ENCODE measurements at regions not wholly inside any gene's neighbourhood (a gene's known extent, or its start where the extent isn't known, plus 50 kb on each side); places are given as distances from the start of the nearest gene placed in this dataset.
"Not testable (repeated sequence)": the region's sequence is repeated elsewhere in the genome, so short reads cannot be mapped to it uniquely, and the experiment has no call there.

DNA sequence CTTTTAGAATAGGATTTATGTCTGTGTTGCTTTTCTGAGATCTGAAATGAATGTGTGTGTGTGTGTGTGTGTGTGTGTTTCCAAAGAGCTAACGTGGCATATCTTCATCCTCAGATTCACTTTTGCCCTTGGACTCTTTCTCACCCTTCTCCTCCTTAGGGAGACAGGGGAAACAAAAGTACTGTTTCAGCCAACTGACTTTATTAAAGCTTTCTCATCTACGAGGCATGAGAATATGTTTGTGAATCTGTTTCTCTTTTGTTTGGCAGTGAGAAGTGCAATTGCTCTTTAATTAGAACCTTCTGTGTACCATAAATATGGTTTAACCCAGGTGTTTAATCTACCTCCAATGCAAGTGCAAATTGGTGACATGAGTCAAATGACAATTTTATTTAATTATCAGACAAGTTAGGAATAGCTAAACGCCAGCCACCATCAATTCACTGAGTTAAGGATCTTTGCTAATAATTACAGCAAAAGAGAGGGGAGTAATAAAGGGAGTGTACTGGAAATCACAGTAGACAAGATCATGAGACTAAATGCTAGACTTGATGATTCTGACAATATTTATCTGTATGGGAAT is 186.4 kb upstream of the COL3A1 start:
- Mint-ChIP-seq H3K27ac (no peak overlapping the region), H3K4me3 (no peak overlapping the region), H3K4me1 (no peaks in the 10 kb centered on the region), H3K27me3 (no peaks in the 10 kb centered on the region), H3K9me3 (no peaks in the 10 kb centered on the region), H3K36me3 (no peaks in the 10 kb centered on the region)
- Histone ChIP-seq H3K4me3 (ENCODE audit: low read length in 2 of 2) (no peak overlapping the region), H3K27me3 (ENCODE audit: insufficient read depth, low read length) (no peaks in the 10 kb centered on the region), H3K27ac (ENCODE audit: low read depth, low read length) (no peak overlapping the region), H3K36me3 (ENCODE audit: insufficient read depth, low read length) (no peaks in the 10 kb centered on the region), H3K9me3 (ENCODE audit: control insufficient read depth in 1 of 2, low read length in 2 of 2) (no peaks in the 10 kb centered on the region), H3K4me1 (ENCODE audit: insufficient read depth, low read length) (no peaks in the 10 kb centered on the region)
- POLR2A ChIA-PET (ENCODE audit: partially characterized antibody) = no interaction called here
- intact Hi-C loops (cut with micrococcal nuclease) = no loop called here
- CTCF ChIA-PET (ENCODE audit: partially characterized antibody) = no interaction called here
- DNase-seq = no peak

DNA sequence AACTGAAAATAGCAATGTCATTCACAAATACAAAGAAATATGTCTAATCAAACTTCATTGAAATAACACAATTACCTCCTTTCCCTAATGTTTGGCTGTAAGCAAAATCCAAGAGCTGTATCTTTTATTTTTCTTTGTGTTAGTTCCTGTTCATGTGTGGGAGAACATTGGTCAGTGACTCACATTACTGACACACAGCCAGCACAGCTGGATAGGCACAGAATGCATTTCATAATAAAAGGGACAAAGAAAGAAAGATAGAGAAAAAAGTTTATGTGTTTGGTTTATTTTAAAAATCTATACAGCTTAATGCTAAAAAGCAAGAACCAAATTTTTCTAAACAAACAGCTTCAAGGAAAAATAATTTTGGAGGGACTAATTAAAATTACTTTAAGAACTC is 185.6 kb upstream of the COL3A1 start:
- Histone ChIP-seq H3K4me1 (ENCODE audit: insufficient read depth, low read length) (no peaks in the 10 kb centered on the region), H3K9me3 (ENCODE audit: control insufficient read depth in 1 of 2, low read length in 2 of 2) (no peaks in the 10 kb centered on the region), H3K27me3 (ENCODE audit: insufficient read depth, low read length) (no peaks in the 10 kb centered on the region), H3K4me3 (ENCODE audit: low read length in 2 of 2) (no peak overlapping the region), H3K27ac (ENCODE audit: low read depth, low read length) (no peak overlapping the region), H3K36me3 (ENCODE audit: insufficient read depth, low read length) (no peaks in the 10 kb centered on the region)
- H3K9me3 Mint-ChIP-seq = no peaks in the 10 kb centered on the region
- H3K27me3 Mint-ChIP-seq = no peaks in the 10 kb centered on the region
- H3K4me1 Mint-ChIP-seq = no peaks in the 10 kb centered on the region
- H3K4me3 Mint-ChIP-seq = no peak overlapping the region
- POLR2A ChIA-PET (ENCODE audit: partially characterized antibody) = no interaction called here
- H3K36me3 Mint-ChIP-seq = no peaks in the 10 kb centered on the region
- CTCF ChIA-PET (ENCODE audit: partially characterized antibody) = no interaction called here
- DNase-seq = no peak
- intact Hi-C loops (cut with micrococcal nuclease) = no loop called here
- no peak overlapping the region for H3K27ac Mint-ChIP-seq

DNA sequence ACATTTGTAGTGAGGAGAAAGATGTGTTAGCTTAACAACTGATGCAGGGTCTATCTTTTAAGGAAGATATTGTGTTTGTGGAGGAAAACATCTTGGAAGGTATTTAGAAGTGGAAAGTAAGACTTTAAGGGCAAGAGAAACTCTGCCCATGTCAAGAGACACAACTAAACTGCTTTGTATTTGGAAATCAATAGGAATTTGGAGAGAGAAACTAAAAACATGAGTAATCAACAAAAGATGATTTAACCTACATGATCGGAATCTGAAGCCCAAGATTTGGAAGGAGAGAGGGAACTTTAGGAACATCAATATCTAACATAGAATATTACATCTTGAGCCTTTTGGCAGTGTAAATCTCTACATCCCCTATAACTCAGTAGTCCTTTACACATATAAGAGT is 184.2 kb upstream of the COL3A1 start:
- CTCF ChIA-PET (ENCODE audit: partially characterized antibody) = no interaction called here
- Mint-ChIP-seq H3K9me3 (peaks cover 0 to 1% (median 0%) of the 10 kb centered on the region in 8 donors), H3K36me3 (no peaks in the 10 kb centered on the region), H3K27me3 (no peaks in the 10 kb centered on the region), H3K4me3 (no peak overlapping the region), H3K4me1 (no peaks in the 10 kb centered on the region), H3K27ac (no peak overlapping the region)
- no peaks in the 10 kb centered on the region for H3K27me3 ChIP-seq (ENCODE audit: insufficient read depth, low read length)
- no peak for DNase-seq
- POLR2A ChIA-PET (ENCODE audit: partially characterized antibody) = no interaction called here
- H3K27ac ChIP-seq (ENCODE audit: low read depth, low read length) = no peak overlapping the region
- intact Hi-C loops (cut with micrococcal nuclease) = no loop called here
- H3K36me3 ChIP-seq (ENCODE audit: insufficient read depth, low read length) = no peaks in the 10 kb centered on the region
- H3K4me1 ChIP-seq (ENCODE audit: insufficient read depth, low read length) = no peaks in the 10 kb centered on the region
- no peak overlapping the region for H3K4me3 ChIP-seq (ENCODE audit: low read length in 2 of 2)
- no peaks in the 10 kb centered on the region for H3K9me3 ChIP-seq (ENCODE audit: control insufficient read depth in 1 of 2, low read length in 2 of 2)

DNA sequence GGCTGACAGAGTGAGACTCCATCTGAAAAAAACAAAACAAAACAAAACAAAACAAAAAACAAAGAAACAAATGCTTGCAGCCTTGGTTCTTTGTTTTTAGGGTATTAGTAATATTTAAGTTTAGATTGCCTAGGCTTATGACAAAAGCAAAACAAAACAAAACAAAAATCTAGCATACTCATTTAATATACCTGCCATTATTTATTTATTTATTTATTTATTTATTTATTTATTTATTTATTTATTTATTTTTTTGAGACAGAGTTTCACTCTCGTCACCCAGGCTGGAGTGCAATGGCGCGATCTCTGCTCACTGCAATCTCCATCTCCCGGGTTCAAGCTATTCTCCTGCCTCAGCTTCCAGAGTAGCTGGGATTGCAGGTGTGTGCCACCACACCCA is 179.7 kb upstream of the COL3A1 start:
- H3K27ac ChIP-seq (ENCODE audit: low read depth, low read length); H3K9me3 ChIP-seq (ENCODE audit: control insufficient read depth in 1 of 2, low read length in 2 of 2); CTCF ChIA-PET (ENCODE audit: partially characterized antibody); H3K27me3 Mint-ChIP-seq; DNase-seq; H3K4me3 ChIP-seq (ENCODE audit: low read length in 2 of 2); H3K4me3 Mint-ChIP-seq; H3K4me1 Mint-ChIP-seq; H3K27ac Mint-ChIP-seq; intact Hi-C loops (cut with micrococcal nuclease); H3K27me3 ChIP-seq (ENCODE audit: insufficient read depth, low read length); H3K36me3 Mint-ChIP-seq; H3K9me3 Mint-ChIP-seq; H3K36me3 ChIP-seq (ENCODE audit: insufficient read depth, low read length); H3K4me1 ChIP-seq (ENCODE audit: insufficient read depth, low read length); POLR2A ChIA-PET (ENCODE audit: partially characterized antibody): not testable (repeated sequence)

DNA sequence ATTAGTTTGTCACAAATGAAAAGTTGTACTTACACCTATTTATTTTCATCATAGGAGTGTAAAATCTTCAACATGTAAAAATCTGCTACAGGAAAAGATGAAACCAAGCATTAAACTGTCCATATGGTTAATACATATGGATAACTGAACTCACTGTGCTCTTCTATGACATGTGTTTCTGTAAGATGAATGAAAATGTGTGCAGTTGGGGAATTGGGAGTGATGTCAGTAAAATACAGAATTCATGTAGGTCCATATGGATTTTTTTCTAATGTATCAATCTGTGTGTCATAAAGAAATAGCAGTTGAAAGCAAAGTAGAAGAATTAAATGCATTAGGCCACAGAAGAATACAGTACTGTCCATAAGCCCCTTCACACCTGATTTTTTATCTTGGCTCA is 178.4 kb upstream of the COL3A1 start:
- no peaks in the 10 kb centered on the region for H3K9me3 ChIP-seq (ENCODE audit: control insufficient read depth in 1 of 2, low read length in 2 of 2)
- no peaks in the 10 kb centered on the region for H3K4me1 Mint-ChIP-seq
- no peaks in the 10 kb centered on the region for H3K36me3 Mint-ChIP-seq
- H3K9me3 Mint-ChIP-seq = peaks cover 0 to 3% (median 0%) of the 10 kb centered on the region in 8 donors
- H3K36me3 ChIP-seq (ENCODE audit: insufficient read depth, low read length) = no peaks in the 10 kb centered on the region
- H3K4me1 ChIP-seq (ENCODE audit: insufficient read depth, low read length) = no peaks in the 10 kb centered on the region
- no peak overlapping the region for H3K4me3 ChIP-seq (ENCODE audit: low read length in 2 of 2)
- no peak overlapping the region for H3K27ac ChIP-seq (ENCODE audit: low read depth, low read length)
- CTCF ChIA-PET (ENCODE audit: partially characterized antibody) = no interaction called here
- POLR2A ChIA-PET (ENCODE audit: partially characterized antibody) = no interaction called here
- intact Hi-C loops (cut with micrococcal nuclease) = no loop called here
- no peak overlapping the region for H3K27ac Mint-ChIP-seq
- DNase-seq = no peak
- H3K27me3 ChIP-seq (ENCODE audit: insufficient read depth, low read length) = no peaks in the 10 kb centered on the region
- no peaks in the 10 kb centered on the region for H3K27me3 Mint-ChIP-seq
- H3K4me3 Mint-ChIP-seq = no peak overlapping the region

DNA sequence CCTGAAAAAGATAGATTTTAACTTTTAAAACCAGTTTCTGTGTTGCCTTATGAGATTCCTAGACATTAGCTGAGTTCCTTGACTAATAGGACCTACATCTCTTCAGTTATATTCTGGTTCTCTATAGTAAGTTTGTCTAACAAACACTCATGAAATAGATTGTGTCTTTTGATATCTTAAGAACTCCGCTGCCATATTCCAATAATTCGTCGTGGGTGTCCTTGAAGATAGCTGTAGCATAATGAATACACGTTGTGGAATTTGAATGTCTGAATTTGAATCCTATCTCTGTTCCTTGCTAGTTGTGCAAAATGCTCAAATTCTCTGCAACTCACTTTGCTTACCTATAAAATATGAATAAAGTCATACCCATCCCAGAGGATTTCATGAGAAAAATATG is 176.8 kb upstream of the COL3A1 start:
- Mint-ChIP-seq H3K27ac (no peak overlapping the region), H3K9me3 (peaks cover 0 to 3% (median 0%) of the 10 kb centered on the region in 8 donors), H3K36me3 (no peaks in the 10 kb centered on the region), H3K27me3 (no peaks in the 10 kb centered on the region), H3K4me1 (no peaks in the 10 kb centered on the region), H3K4me3 (no peak overlapping the region)
- POLR2A ChIA-PET (ENCODE audit: partially characterized antibody) = no interaction called here
- no peaks in the 10 kb centered on the region for H3K4me1 ChIP-seq (ENCODE audit: insufficient read depth, low read length)
- CTCF ChIA-PET (ENCODE audit: partially characterized antibody) = no interaction called here
- DNase-seq = no peak
- H3K36me3 ChIP-seq (ENCODE audit: insufficient read depth, low read length) = no peaks in the 10 kb centered on the region
- no peak overlapping the region for H3K4me3 ChIP-seq (ENCODE audit: low read length in 2 of 2)
- H3K27ac ChIP-seq (ENCODE audit: low read depth, low read length) = no peak overlapping the region
- H3K27me3 ChIP-seq (ENCODE audit: insufficient read depth, low read length) = no peaks in the 10 kb centered on the region
- H3K9me3 ChIP-seq (ENCODE audit: control insufficient read depth in 1 of 2, low read length in 2 of 2) = no peaks in the 10 kb centered on the region
- intact Hi-C loops (cut with micrococcal nuclease) = no loop called here

DNA sequence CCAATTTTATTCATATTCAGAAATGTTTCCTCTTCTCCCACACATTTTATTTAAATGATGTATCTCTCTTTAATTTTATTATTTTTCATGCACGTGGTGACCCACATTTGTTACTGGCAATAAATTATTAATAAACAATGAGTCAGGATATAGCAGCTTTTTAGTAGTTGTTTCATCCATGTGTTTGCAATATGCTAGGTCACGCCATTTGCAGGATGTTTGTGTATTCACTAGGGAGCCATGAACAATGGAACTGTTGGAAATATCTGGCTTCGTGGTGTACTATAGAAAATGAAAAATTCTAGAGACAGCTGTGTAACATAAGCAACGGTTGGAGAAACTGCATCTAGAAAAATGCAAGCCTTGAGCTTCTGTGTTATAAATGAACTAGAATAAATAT is 176.0 kb upstream of the COL3A1 start:
- H3K4me1 Mint-ChIP-seq = no peaks in the 10 kb centered on the region
- no peaks in the 10 kb centered on the region for H3K4me1 ChIP-seq (ENCODE audit: insufficient read depth, low read length)
- no peak for DNase-seq
- no peaks in the 10 kb centered on the region for H3K36me3 Mint-ChIP-seq
- no peak overlapping the region for H3K4me3 ChIP-seq (ENCODE audit: low read length in 2 of 2)
- peaks cover 0 to 6% (median 0%) of the 10 kb centered on the region in 8 donors for H3K9me3 Mint-ChIP-seq
- ChIA-PET POLR2A (ENCODE audit: partially characterized antibody) (no interaction called here), CTCF (ENCODE audit: partially characterized antibody) (no interaction called here)
- no peak overlapping the region for H3K27ac ChIP-seq (ENCODE audit: low read depth, low read length)
- intact Hi-C loops (cut with micrococcal nuclease) = no loop called here
- H3K9me3 ChIP-seq (ENCODE audit: control insufficient read depth in 1 of 2, low read length in 2 of 2) = no peaks in the 10 kb centered on the region
- no peaks in the 10 kb centered on the region for H3K27me3 Mint-ChIP-seq
- no peak overlapping the region for H3K4me3 Mint-ChIP-seq
- H3K27ac Mint-ChIP-seq = no peak overlapping the region
- H3K27me3 ChIP-seq (ENCODE audit: insufficient read depth, low read length) = no peaks in the 10 kb centered on the region
- H3K36me3 ChIP-seq (ENCODE audit: insufficient read depth, low read length) = no peaks in the 10 kb centered on the region

DNA sequence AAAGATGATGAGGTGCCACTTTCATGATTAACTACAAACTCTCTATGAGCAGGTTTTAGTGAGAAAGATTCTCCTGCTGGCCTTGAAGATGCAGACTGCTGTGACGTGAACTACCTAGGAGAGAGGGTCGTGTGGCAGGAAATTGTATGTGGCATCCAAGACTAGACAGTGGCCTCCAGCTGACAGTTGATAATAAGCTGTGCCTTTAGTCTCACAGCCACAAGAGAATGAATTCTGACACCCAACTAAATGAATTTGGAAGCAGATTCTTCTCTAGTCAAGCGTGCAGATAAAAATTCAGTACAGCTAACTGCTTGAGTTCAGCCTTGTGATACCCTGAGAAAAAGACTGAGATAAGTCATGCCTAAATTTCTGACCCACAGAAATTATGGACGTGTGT is 169.0 kb upstream of the COL3A1 start:
- Mint-ChIP-seq H3K4me1 (no peaks in the 10 kb centered on the region), H3K27me3 (no peaks in the 10 kb centered on the region), H3K9me3 (peaks cover 0 to 10% (median 0%) of the 10 kb centered on the region in 8 donors), H3K27ac (no peak overlapping the region), H3K4me3 (no peak overlapping the region), H3K36me3 (no peaks in the 10 kb centered on the region)
- no peak overlapping the region for H3K4me3 ChIP-seq (ENCODE audit: low read length in 2 of 2)
- H3K4me1 ChIP-seq (ENCODE audit: insufficient read depth, low read length) = no peaks in the 10 kb centered on the region
- POLR2A ChIA-PET (ENCODE audit: partially characterized antibody) = no interaction called here
- no peak for DNase-seq
- no peaks in the 10 kb centered on the region for H3K27me3 ChIP-seq (ENCODE audit: insufficient read depth, low read length)
- H3K9me3 ChIP-seq (ENCODE audit: control insufficient read depth in 1 of 2, low read length in 2 of 2) = no peaks in the 10 kb centered on the region
- H3K27ac ChIP-seq (ENCODE audit: low read depth, low read length) = no peak overlapping the region
- CTCF ChIA-PET (ENCODE audit: partially characterized antibody) = no interaction called here
- H3K36me3 ChIP-seq (ENCODE audit: insufficient read depth, low read length) = no peaks in the 10 kb centered on the region
- intact Hi-C loops (cut with micrococcal nuclease) = no loop called here
